Ovary (tissue), 7 donors: ENCODE measurements at regions not wholly inside any gene's neighbourhood (a gene's known extent, or its start where the extent isn't known, plus 50 kb on each side); places are given as distances from the start of the nearest gene placed in this dataset.

Source experiments
- DNase-seq, 5 donors: peaks; one replicate each; pipeline ENCODE4 v3.0.0-alpha.2; 2019 to 2020
- H3K27ac ChIP-seq, 2 donors: fragments of 200-600 bp; one replicate each; pipeline versions ENCODE4 v1.5.1 to v1.8.0; 2019 to 2022
- H3K27me3 ChIP-seq: fragments of 200-600 bp; one replicate; pipeline ENCODE4 v1.8.0; 2022
- H3K36me3 ChIP-seq: fragments of 200-600 bp; sonication (generic); one replicate; pipeline ENCODE4 v1.5.1; 2019
- H3K4me1 ChIP-seq: one replicate; pipeline ENCODE4 v1.8.1; 2013; ENCODE audit warnings: mild to moderate bottlenecking, moderate library complexity; ENCODE audit not compliant: insufficient read depth
- H3K4me3 ChIP-seq: fragments of 200-600 bp; sonication (generic); one replicate; pipeline ENCODE4 v1.5.1; 2017
- H3K9me3 ChIP-seq, 2 donors: fragments of 200-600 bp in 1 of 2; sonication (generic) in 1 of 2; one replicate each; pipeline versions ENCODE4 v1.5.1 to v1.8.1; 2013 to 2019; ENCODE audit warnings: mild to moderate bottlenecking in 1 of 2, moderate library complexity in 1 of 2
- EP300 ChIP-seq: sonication (generic); formaldehyde crosslinking; IDR thresholded peaks from one replicate; pipeline ENCODE4 v1.6.1; 2017; ENCODE audit warnings: antibody characterized with exemption
- POLR2A ChIP-seq: fragments of 450-650 bp; IDR thresholded peaks from one replicate; pipeline ENCODE4 v1.6.1; 2017; ENCODE audit warnings: antibody characterized with exemption, mild to moderate bottlenecking, moderate library complexity
- whole genome bisulfite sequencing, 3 donors: extraction: QIAGEN DNeasy Blood & Tissue Kit in 1 of 3; methylation state at CpG; one replicate each; pipeline versions ENCODE4 v1.1.5 to v1.1.7; 2013 to 2017; 5-methylcytosine and 5-hydroxymethylcytosine counted together
- intact Hi-C, 4 donors: fragments of 100-400 bp; cut with DNase I; formaldehyde crosslinking; loops; one replicate each; pipeline versions ENCODE4 v1.11.0 to v1.15.1; 2022 to 2023
- TF ChIP-seq, protein P1 (sequence below), 3 donors: fragments of 450-650 bp in 2 of 3; fragments of 200-600 bp in 1 of 3; IDR thresholded peaks; one replicate each; pipeline versions ENCODE4 v1.5.1 to v1.8.0; 2016 to 2022; ENCODE audit warnings: antibody characterized with exemption in 3 of 3, mild to moderate bottlenecking in 1 of 3
- donor health status: DM: no; HTN: no; CAD: no; lungs with moderate emphysema.
- donor health status: DM: no; HTN: no; CAD: no.
- donor health status: Bipolar disorder and iron deficiency.
- donor health status: DM: no; HTN: no; CAD: no.
- donor health status: DM: yes; HTN: yes; CAD: no.

DNA sequence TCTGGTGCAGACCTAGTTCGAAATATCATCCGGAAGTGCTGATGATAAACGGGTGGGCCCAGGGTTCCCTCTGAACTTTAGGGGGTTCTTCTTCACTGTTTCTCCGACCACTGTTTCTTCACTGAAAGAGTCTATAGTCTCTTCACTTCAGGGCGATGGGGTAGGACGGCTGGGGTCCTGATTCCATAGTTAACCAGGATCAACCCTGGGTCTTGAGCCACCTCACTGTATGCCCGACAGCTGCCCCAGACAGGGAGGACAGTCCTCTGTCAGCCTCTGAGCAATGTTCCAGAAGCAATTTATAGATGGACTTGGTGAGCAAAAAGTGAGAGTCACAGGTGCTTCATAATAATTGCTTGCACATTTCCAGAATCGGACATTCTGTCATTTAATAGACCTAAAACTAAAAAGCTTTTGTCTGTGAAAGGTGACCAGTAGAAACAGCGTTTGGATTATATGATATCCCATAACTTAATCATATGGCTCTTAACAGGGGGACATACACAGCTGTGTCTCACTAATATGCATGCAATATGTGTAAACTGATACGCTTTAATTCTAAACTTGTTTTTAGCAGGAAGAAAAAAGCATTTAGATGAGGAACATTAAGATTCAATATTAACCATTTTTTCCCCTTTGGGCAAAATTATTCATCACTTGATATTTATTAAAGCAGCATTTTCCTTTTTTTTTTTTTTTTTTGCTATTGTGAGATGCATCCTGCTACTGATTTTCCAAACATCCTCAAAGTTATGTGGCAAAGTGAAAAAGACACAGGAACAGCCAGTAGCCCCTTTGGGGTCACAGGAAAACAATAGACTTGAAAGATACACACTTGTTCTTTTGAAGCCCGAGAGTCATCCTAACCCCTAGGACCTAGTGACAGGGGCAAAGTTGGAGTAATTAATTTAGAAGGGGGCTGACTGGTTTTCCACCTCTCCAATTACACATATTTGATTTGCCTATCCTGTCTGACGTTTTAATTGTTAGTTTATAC, 277.0 kb downstream of the ZNF536 start:
- intact Hi-C loops: loop anchor here in 1 of 4 donors (5.0 kb wide), 1 partner anchor 917 kb away; no protein-coding TSS in a partner anchor
- Histone ChIP-seq H3K4me3 (no peak overlapping the region), H3K9me3 (no peaks in the 10 kb centered on the region), H3K36me3 (no peaks in the 10 kb centered on the region), H3K27ac (no peak overlapping the region), H3K27me3 (no peaks in the 10 kb centered on the region), H3K4me1 (no peaks in the 10 kb centered on the region)
- 66 to 76% (median 74%) methylated on average over 12 of the region's 12 CpGs for WGBS, 3 donors
- DNase-seq: no peak
- TF ChIP-seq EP300: no peak
- no peak for TF ChIP-seq POLR2A
- TF ChIP-seq, protein P1, sequence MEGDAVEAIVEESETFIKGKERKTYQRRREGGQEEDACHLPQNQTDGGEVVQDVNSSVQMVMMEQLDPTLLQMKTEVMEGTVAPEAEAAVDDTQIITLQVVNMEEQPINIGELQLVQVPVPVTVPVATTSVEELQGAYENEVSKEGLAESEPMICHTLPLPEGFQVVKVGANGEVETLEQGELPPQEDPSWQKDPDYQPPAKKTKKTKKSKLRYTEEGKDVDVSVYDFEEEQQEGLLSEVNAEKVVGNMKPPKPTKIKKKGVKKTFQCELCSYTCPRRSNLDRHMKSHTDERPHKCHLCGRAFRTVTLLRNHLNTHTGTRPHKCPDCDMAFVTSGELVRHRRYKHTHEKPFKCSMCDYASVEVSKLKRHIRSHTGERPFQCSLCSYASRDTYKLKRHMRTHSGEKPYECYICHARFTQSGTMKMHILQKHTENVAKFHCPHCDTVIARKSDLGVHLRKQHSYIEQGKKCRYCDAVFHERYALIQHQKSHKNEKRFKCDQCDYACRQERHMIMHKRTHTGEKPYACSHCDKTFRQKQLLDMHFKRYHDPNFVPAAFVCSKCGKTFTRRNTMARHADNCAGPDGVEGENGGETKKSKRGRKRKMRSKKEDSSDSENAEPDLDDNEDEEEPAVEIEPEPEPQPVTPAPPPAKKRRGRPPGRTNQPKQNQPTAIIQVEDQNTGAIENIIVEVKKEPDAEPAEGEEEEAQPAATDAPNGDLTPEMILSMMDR (IDR thresholded peaks at IDR 0.05): no peak

- H3K36me3 ChIP-seq: no peaks in the 10 kb centered on the region
- no peak overlapping the region for H3K4me3 ChIP-seq
- intact Hi-C loops: loop anchor here in 1 of 4 donors (5.0 kb wide), 1 partner anchor 916 kb away; no protein-coding TSS in a partner anchor
- TF ChIP-seq, protein P1 (IDR thresholded peaks at IDR 0.05): no peak
- TF ChIP-seq POLR2A (no peak), EP300 (no peak)
- no peak for DNase-seq
- no peaks in the 10 kb centered on the region for H3K27me3 ChIP-seq
- H3K9me3 ChIP-seq: no peaks in the 10 kb centered on the region
- H3K4me1 ChIP-seq: no peaks in the 10 kb centered on the region
- H3K27ac ChIP-seq: no peak overlapping the region
- WGBS, 3 donors: 54 to 61% (median 56%) methylated on average over 19 of the region's 19 CpGs
These were observed 275.9 kb downstream of the ZNF536 start for GRCh38 chr19:30647891-30648720.

DNA sequence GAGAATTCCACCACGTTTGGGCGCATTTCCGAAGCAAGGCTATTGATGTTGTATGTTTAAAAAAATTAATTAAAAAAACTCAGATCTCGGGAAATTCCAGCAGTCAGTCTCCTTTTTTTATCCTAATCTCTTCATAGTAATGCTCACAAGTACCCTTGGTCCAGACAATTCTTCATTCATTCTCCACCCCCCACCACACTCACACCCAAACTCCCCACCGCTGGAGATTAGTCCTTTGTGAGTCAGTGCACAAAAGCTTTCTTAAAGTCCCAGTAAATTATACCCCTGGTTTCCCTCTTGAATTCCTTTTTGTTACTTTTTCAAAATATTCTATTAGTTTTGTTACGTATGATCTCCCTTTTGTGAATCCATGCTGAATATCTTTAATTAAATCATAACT, 274.6 kb downstream of the ZNF536 start:
- no peaks in the 10 kb centered on the region for H3K9me3 ChIP-seq
- intact Hi-C loops: loop anchor here in 1 of 4 donors (5.0 kb wide), 1 partner anchor 915 kb away; no protein-coding TSS in a partner anchor
- TF ChIP-seq EP300 (no peak), POLR2A (no peak)
- TF ChIP-seq, protein P1 (IDR thresholded peaks at IDR 0.05): no peak
- no peak overlapping the region for H3K27ac ChIP-seq
- H3K4me1 ChIP-seq: no peaks in the 10 kb centered on the region
- H3K27me3 ChIP-seq: no peaks in the 10 kb centered on the region
- no peaks in the 10 kb centered on the region for H3K36me3 ChIP-seq
- no peak for DNase-seq
- WGBS, 3 donors: 63 to 69% (median 64%) methylated on average over 6 of the region's 6 CpGs
- no peak overlapping the region for H3K4me3 ChIP-seq

- TF ChIP-seq EP300 (no peak), POLR2A (no peak)
- TF ChIP-seq, protein P1 (IDR thresholded peaks at IDR 0.05): no peak
- no peak for DNase-seq
- H3K9me3 ChIP-seq: no peaks in the 10 kb centered on the region
- intact Hi-C loops: loop anchor here in 1 of 4 donors (5.0 kb wide), 1 partner anchor 914 kb away; no protein-coding TSS in a partner anchor
- H3K4me1 ChIP-seq: no peaks in the 10 kb centered on the region
- H3K36me3 ChIP-seq: no peaks in the 10 kb centered on the region
- WGBS, 3 donors: 84 to 92% (median 89%) methylated on average over 12 of the region's 12 CpGs
- H3K4me3 ChIP-seq: no peak overlapping the region
- H3K27me3 ChIP-seq: no peaks in the 10 kb centered on the region
- H3K27ac ChIP-seq: no peak overlapping the region
These were observed 273.9 kb downstream of the ZNF536 start for GRCh38 chr19:30645946-30646577.
